OCI-LY7 (cell line): ENCODE measurements at regions not wholly inside any gene's neighbourhood (a gene's known extent, or its start where the extent isn't known, plus 50 kb on each side); places are given as distances from the start of the nearest gene placed in this dataset.

Source experiments
- BruUV-seq: library from RNA; stranded (reverse); fragments of 400-500 nt; replicated peaks from 2 replicates; lab custom pipeline; 2021; lab: Mats Ljungman, UMichigan
- CTCF ChIA-PET: fragments of 300-600 bp; sonication (Branson Sonifier 250); formaldehyde crosslinking; loops from one replicate; lab custom pipeline; 2022; ENCODE audit warnings: antibody characterized with exemption; ENCODE audit not compliant: unreplicated experiment; lab: Charles Lee
- POLR2A ChIA-PET: fragments of 300-600 bp; sonication (Branson Sonifier 250); formaldehyde crosslinking; loops from one replicate; lab custom pipeline; 2022; ENCODE audit warnings: antibody characterized with exemption; lab: Charles Lee
- DNase-seq: peaks from one replicate; pipeline ENCODE4 v3.0.0-alpha.2; 2015; ENCODE audit warnings: low spot score
- H2AFZ ChIP-seq: fragments of 200-600 bp; sonication (generic), shearing (Covaris generic); 2 replicates; pipeline ENCODE4 v1.6.1; 2014; ENCODE audit warnings: mild to moderate bottlenecking, antibody characterized with exemption, low read length, moderate library complexity
- H3K27ac ChIP-seq: fragments of 200-600 bp; sonication (generic); 2 replicates; pipeline ENCODE4 v1.5.1; 2014; ENCODE audit warnings: mixed run types, low read depth, mild to moderate bottlenecking, moderate library complexity, low read length, inconsistent platforms; ENCODE audit not compliant: poor library complexity, severe bottlenecking
- H3K36me3 ChIP-seq: fragments of 200-600 bp; sonication (generic); 2 replicates; pipeline ENCODE4 v1.6.1; 2014; ENCODE audit warnings: mild to moderate bottlenecking, antibody characterized with exemption, low read length, moderate library complexity, mixed read lengths; ENCODE audit not compliant: insufficient read depth
- H3K4me1 ChIP-seq: fragments of 200-600 bp; sonication (generic); 2 replicates; pipeline ENCODE4 v1.5.1; 2014; ENCODE audit warnings: mild to moderate bottlenecking, low read length; ENCODE audit not compliant: insufficient read depth, poor library complexity, severe bottlenecking
- H3K4me2 ChIP-seq: fragments of 200-600 bp; sonication (generic); 2 replicates; pipeline ENCODE4 v1.6.1; 2014; ENCODE audit warnings: mild to moderate bottlenecking, low read length
- H3K4me3 ChIP-seq: fragments of 200-600 bp; sonication (generic); 2 replicates; pipeline ENCODE4 v1.5.1; 2014; ENCODE audit warnings: mild to moderate bottlenecking, low read depth, low read length; ENCODE audit not compliant: poor library complexity, severe bottlenecking
- H3K79me2 ChIP-seq: fragments of 200-600 bp; sonication (generic); 2 replicates; pipeline ENCODE4 v1.6.1; 2016; ENCODE audit warnings: low read depth, mild to moderate bottlenecking, low read length, moderate library complexity, mixed read lengths; ENCODE audit not compliant: insufficient read depth
- H3K9me2 ChIP-seq: fragments of 200-600 bp; sonication (generic); 2 replicates; pipeline ENCODE4 v1.6.1; 2016; ENCODE audit warnings: mild to moderate bottlenecking, low read length, mixed read lengths; ENCODE audit not compliant: insufficient read depth
- H3K9me3 ChIP-seq: fragments of 200-600 bp; sonication (generic); 2 replicates; pipeline ENCODE4 v1.6.1; 2014; ENCODE audit warnings: mild to moderate bottlenecking, mixed run types, low read length, mixed read lengths
- H4K20me1 ChIP-seq: fragments of 200-600 bp; sonication (generic); 2 replicates; pipeline ENCODE4 v1.6.1; 2014; ENCODE audit warnings: mild to moderate bottlenecking, antibody characterized with exemption, low read length, moderate library complexity, mixed read lengths; ENCODE audit not compliant: insufficient read depth
- EZH2phosphoT487 ChIP-seq: fragments of 200-600 bp; sonication (generic); IDR thresholded peaks from 2 replicates; pipeline ENCODE4 v1.6.1; 2018; ENCODE audit warnings: low read depth, borderline replicate concordance, mild to moderate bottlenecking, mixed run types, antibody characterized with exemption, low read length, moderate library complexity, mixed read lengths
- intact Hi-C: fragments of 100-400 bp; cut with micrococcal nuclease; formaldehyde crosslinking; loops from one replicate; pipeline ENCODE4 v1.10.0; 2022; ENCODE audit not compliant: unreplicated experiment
- TF ChIP-seq, protein P1 (sequence below): fragments of 200-600 bp; sonication (generic); conservative IDR thresholded peaks from 2 replicates; pipeline ENCODE4 v1.5.1; 2014; ENCODE audit warnings: mild to moderate bottlenecking, antibody characterized with exemption, low read length, moderate library complexity, mixed read lengths

DNA sequence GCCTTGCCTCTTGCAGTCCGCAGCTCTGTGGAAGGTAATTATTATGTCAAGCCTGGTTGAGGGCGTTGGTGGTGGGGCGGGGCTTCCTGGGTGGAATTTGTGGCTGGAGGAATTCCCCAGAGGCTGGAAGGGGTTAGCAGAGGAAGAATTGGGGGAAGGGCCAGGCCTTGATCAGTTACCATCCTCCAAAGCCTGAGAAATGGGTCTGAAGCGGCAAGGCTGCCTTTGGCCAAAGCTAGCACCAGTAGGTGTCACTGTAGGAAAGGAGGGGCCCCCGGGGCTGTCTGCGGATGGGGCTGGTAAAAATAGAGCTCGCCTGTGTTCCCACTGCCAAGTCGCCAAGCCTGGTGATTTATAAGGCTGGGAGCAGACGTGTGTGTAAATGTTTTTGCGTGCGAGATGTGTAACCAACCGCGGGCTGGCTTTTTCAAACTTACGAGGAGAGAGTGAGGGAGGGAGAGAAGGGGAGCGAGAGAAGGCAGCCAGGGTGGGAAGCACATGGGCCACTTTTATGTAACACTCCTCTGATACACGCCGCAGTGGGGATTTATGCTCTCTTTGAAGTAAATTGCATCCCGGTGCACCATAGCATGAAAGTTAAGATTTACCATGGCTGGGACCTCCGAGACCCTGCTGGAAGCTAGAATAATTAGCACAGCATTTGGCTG is 367.0 kb downstream of the BCOR start:
- peak; percentile 65 for DNase-seq
- H3K4me1 ChIP-seq: peaks cover 21% of the 10 kb centered on the region
- H2AFZ ChIP-seq: peak overlapping the region; percentile 86; the same call in 1 of the 2 replicates
- CTCF ChIA-PET: interaction anchor here (0.9 to 1.2 kb wide), 3 partner anchors 13 to 198 kb away, joined by 3 to 4 read pairs (median 3); no protein-coding TSS in a partner anchor
- no peaks in the 10 kb centered on the region for H4K20me1 ChIP-seq
- H3K79me2 ChIP-seq: no peaks in the 10 kb centered on the region
- no peak overlapping the region for H3K27ac ChIP-seq
- no TSS peak for BruUV-seq
- POLR2A ChIA-PET: interaction anchor here (0.9 to 1.3 kb wide), 3 partner anchors 12 to 438 kb away, joined by 3 read pairs; no protein-coding TSS in a partner anchor
- peak overlapping the region; percentile 53; the same call in 1 of the 2 replicates for H3K4me2 ChIP-seq
- H3K9me3 ChIP-seq: no peaks in the 10 kb centered on the region
- H3K4me3 ChIP-seq: no peak overlapping the region
- TF ChIP-seq, protein P1, sequence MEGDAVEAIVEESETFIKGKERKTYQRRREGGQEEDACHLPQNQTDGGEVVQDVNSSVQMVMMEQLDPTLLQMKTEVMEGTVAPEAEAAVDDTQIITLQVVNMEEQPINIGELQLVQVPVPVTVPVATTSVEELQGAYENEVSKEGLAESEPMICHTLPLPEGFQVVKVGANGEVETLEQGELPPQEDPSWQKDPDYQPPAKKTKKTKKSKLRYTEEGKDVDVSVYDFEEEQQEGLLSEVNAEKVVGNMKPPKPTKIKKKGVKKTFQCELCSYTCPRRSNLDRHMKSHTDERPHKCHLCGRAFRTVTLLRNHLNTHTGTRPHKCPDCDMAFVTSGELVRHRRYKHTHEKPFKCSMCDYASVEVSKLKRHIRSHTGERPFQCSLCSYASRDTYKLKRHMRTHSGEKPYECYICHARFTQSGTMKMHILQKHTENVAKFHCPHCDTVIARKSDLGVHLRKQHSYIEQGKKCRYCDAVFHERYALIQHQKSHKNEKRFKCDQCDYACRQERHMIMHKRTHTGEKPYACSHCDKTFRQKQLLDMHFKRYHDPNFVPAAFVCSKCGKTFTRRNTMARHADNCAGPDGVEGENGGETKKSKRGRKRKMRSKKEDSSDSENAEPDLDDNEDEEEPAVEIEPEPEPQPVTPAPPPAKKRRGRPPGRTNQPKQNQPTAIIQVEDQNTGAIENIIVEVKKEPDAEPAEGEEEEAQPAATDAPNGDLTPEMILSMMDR: peak; percentile 80
- no peak for TF ChIP-seq EZH2phosphoT487
- intact Hi-C loops: loop anchor here (2.0 kb wide), 1 partner anchor 84 kb away; no protein-coding TSS in a partner anchor
- no peaks in the 10 kb centered on the region for H3K9me2 ChIP-seq
- no peaks in the 10 kb centered on the region for H3K36me3 ChIP-seq

DNA sequence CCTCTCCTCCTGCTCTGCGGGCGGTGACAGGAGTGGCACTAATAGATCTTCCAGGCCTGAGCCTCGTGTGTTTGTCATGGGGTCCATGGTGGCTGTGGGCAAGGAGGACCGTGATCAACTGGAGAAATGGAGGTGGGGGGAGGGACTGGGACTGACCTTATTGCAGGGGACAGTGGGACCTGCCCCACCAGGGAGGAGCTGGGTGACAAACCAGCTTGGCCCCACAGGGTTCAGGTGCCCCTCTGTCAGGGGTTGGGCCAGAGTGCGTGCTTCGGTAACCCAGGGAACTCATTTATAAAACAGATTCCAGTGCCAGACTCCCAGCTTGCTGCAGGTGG is 366.5 kb downstream of the BCOR start:
- no TSS peak for BruUV-seq
- TF ChIP-seq, protein P1: no peak
- no peak for TF ChIP-seq EZH2phosphoT487
- peaks cover 21% of the 10 kb centered on the region for H3K4me1 ChIP-seq
- POLR2A ChIA-PET: interaction anchor here (0.9 to 1.3 kb wide), 4 partner anchors 11 to 437 kb away, joined by 3 read pairs; no protein-coding TSS in a partner anchor
- H3K4me2 ChIP-seq: peak overlapping the region; percentile 53; the same call in 1 of the 2 replicates
- H3K9me3 ChIP-seq: no peaks in the 10 kb centered on the region
- intact Hi-C loops: loop anchor here (2.0 kb wide), 1 partner anchor 84 kb away; no protein-coding TSS in a partner anchor
- CTCF ChIA-PET: interaction anchor here (0.9 to 1.2 kb wide), 3 partner anchors 12 to 198 kb away, joined by 3 to 4 read pairs (median 3); no protein-coding TSS in a partner anchor
- H3K4me3 ChIP-seq: no peak overlapping the region
- H3K36me3 ChIP-seq: no peaks in the 10 kb centered on the region
- no peaks in the 10 kb centered on the region for H4K20me1 ChIP-seq
- H3K79me2 ChIP-seq: no peaks in the 10 kb centered on the region
- no peak for DNase-seq
- peak overlapping the region; percentile 86; the same call in 1 of the 2 replicates for H2AFZ ChIP-seq
- no peak overlapping the region for H3K27ac ChIP-seq
- H3K9me2 ChIP-seq: no peaks in the 10 kb centered on the region
